ENCODE measurements at regions not wholly inside any gene's neighbourhood (a gene's known extent, or its start where the extent isn't known, plus 50 kb on each side); places are given as distances from the start of the nearest gene placed in this dataset.

- 96 to 100% methylated on average over 6 to 7 of the region's 7 CpGs for WGBS, 2 experiments (ENCODE audit: insufficient coverage in 1 of 2, insufficient read length in 1 of 2)
- Mint-ChIP-seq H3K4me3 (no peak overlapping the region), H3K27ac (no peak overlapping the region), H3K4me1 (peaks cover 36% of the 10 kb centered on the region), H3K27me3 (ENCODE audit: insufficient read depth) (peaks cover 34% of the 10 kb centered on the region), H3K36me3 (ENCODE audit: low read depth) (no peaks in the 10 kb centered on the region), H3K9me3 (peaks cover 4% of the 10 kb centered on the region)
- H3K9ac ChIP-seq (ENCODE audit: extremely low read depth, low read length, poor library complexity, severe bottlenecking): no peak overlapping the region
- no peak overlapping the region for H3K27ac ChIP-seq (ENCODE audit: low read depth, low read length)
- DNase-seq: no peak
- TF ChIP-seq CTCF (conservative IDR thresholded peaks at IDR 0.05): no peak
- no peaks in the 10 kb centered on the region for H3K36me3 ChIP-seq (ENCODE audit: control insufficient read depth, insufficient read depth, low read length)
- H3K9me3 ChIP-seq (ENCODE audit: control insufficient read depth, low read length): no peaks in the 10 kb centered on the region
- H3K4me3 ChIP-seq (ENCODE audit: low read length): no peak overlapping the region
- H3K27me3 ChIP-seq (ENCODE audit: control insufficient read depth, insufficient read depth, low read length, poor library complexity, severe bottlenecking): peaks cover 33% of the 10 kb centered on the region
- peaks cover 17% of the 10 kb centered on the region for H3K4me1 ChIP-seq (ENCODE audit: control insufficient read depth, insufficient read depth, low read length)
Observed at GRCh38 chr10:113348694-113349093, 204.2 kb upstream of the HABP2 start.

- Mint-ChIP-seq H3K9me3 (peaks cover 4% of the 10 kb centered on the region), H3K27me3 (ENCODE audit: insufficient read depth) (peaks cover 31% of the 10 kb centered on the region), H3K4me1 (peaks cover 33% of the 10 kb centered on the region), H3K4me3 (no peak overlapping the region), H3K27ac (peak overlapping the region; percentile 44), H3K36me3 (ENCODE audit: low read depth) (no peaks in the 10 kb centered on the region)
- Histone ChIP-seq H3K9me3 (ENCODE audit: control insufficient read depth, low read length) (no peaks in the 10 kb centered on the region), H3K4me3 (ENCODE audit: low read length) (no peak overlapping the region), H3K27ac (ENCODE audit: low read depth, low read length) (no peak overlapping the region), H3K27me3 (ENCODE audit: control insufficient read depth, insufficient read depth, low read length, poor library complexity, severe bottlenecking) (peaks cover 24% of the 10 kb centered on the region), H3K36me3 (ENCODE audit: control insufficient read depth, insufficient read depth, low read length) (no peaks in the 10 kb centered on the region), H3K9ac (ENCODE audit: extremely low read depth, low read length, poor library complexity, severe bottlenecking) (no peak overlapping the region), H3K4me1 (ENCODE audit: control insufficient read depth, insufficient read depth, low read length) (peaks cover 17% of the 10 kb centered on the region)
- WGBS, 2 experiments (ENCODE audit: insufficient coverage in 1 of 2, insufficient read length in 1 of 2): 89 to 95% methylated on average over 7 to 9 of the region's 11 CpGs
- TF ChIP-seq CTCF (conservative IDR thresholded peaks at IDR 0.05): no peak
- no peak for DNase-seq
Observed at GRCh38 chr10:113350311-113351040, 202.4 kb upstream of the HABP2 start.

- WGBS, 2 experiments (ENCODE audit: insufficient coverage in 1 of 2, insufficient read length in 1 of 2): 87 to 100% methylated on average over 1 to 3 of the region's 3 CpGs
- Histone ChIP-seq H3K9ac (ENCODE audit: extremely low read depth, low read length, poor library complexity, severe bottlenecking) (no peak overlapping the region), H3K27ac (ENCODE audit: low read depth, low read length) (no peak overlapping the region)
Observed at GRCh38 chr10:113354711-113355110, 198.1 kb upstream of the HABP2 start.

More at GRCh38 chr10:113354711-113355110, 198.1 kb upstream of the HABP2 start:
- H3K4me1 Mint-ChIP-seq: peaks cover 17% of the 10 kb centered on the region
- DNase-seq: no peak
- Histone ChIP-seq H3K27me3 (ENCODE audit: control insufficient read depth, insufficient read depth, low read length, poor library complexity, severe bottlenecking) (peaks cover 18% of the 10 kb centered on the region), H3K36me3 (ENCODE audit: control insufficient read depth, insufficient read depth, low read length) (no peaks in the 10 kb centered on the region), H3K4me3 (ENCODE audit: low read length) (no peak overlapping the region), H3K9me3 (ENCODE audit: control insufficient read depth, low read length) (no peaks in the 10 kb centered on the region), H3K4me1 (ENCODE audit: control insufficient read depth, insufficient read depth, low read length) (peaks cover 9% of the 10 kb centered on the region)
- no peak overlapping the region for H3K4me3 Mint-ChIP-seq
- no peaks in the 10 kb centered on the region for H3K9me3 Mint-ChIP-seq
- TF ChIP-seq CTCF (conservative IDR thresholded peaks at IDR 0.05): no peak
- H3K27me3 Mint-ChIP-seq (ENCODE audit: insufficient read depth): peaks cover 17% of the 10 kb centered on the region
- no peak overlapping the region for H3K27ac Mint-ChIP-seq
- H3K36me3 Mint-ChIP-seq (ENCODE audit: low read depth): no peaks in the 10 kb centered on the region
